AG04450 (cell line): ENCODE measurements at regions not wholly inside any gene's neighbourhood (a gene's known extent, or its start where the extent isn't known, plus 50 kb on each side); places are given as distances from the start of the nearest gene placed in this dataset.

ENCODE experiments used
- CTCF ChIA-PET: fragments of 300-600, 350-600 bp; formaldehyde crosslinking; extraction: SDS; loops from one replicate; lab custom pipeline; 2022; ENCODE audit warnings: antibody characterized with exemption, inconsistent platforms; lab: Charles Lee
- POLR2A ChIA-PET: fragments of 350-600 bp; formaldehyde crosslinking; extraction: SDS; loops from one replicate; lab custom pipeline; 2021; ENCODE audit warnings: antibody characterized with exemption, inconsistent platforms; lab: Yijun Ruan, JAX
- DNase-seq: peaks from one replicate; pipeline ENCODE4 v3.0.0-alpha.2; 2011; ENCODE audit warnings: low read depth, low spot score
- H3K27ac ChIP-seq: one replicate; pipeline ENCODE4 v1.5.1; 2012; ENCODE audit warnings: low read depth, low read length, control low read depth
- H3K27me3 ChIP-seq: one replicate; pipeline ENCODE4 v1.6.0; 2012; ENCODE audit warnings: low read length; ENCODE audit not compliant: control insufficient read depth, insufficient read depth
- H3K4me3 ChIP-seq: 2 replicates; pipeline ENCODE4 v1.5.1; 2011; ENCODE audit warnings: mild to moderate bottlenecking, low read depth, low read length, control low read depth
- H3K9me3 ChIP-seq: 2 replicates; pipeline ENCODE4 v1.5.1; 2012; ENCODE audit warnings: low read length; ENCODE audit not compliant: control insufficient read depth, insufficient read depth
- CTCF ChIP-seq: IDR thresholded peaks from 2 replicates; pipeline ENCODE4 v1.5.1; 2011; ENCODE audit warnings: low read depth, low read length, control low read depth, inconsistent platforms

GRCh38 chr1:199449681-199450080, 577.8 kb upstream of the NR5A2 start:
- no peak for TF ChIP-seq CTCF
- POLR2A ChIA-PET, result no interaction called here
- H3K4me3 ChIP-seq, result no peak overlapping the region
- no peaks in the 10 kb centered on the region for H3K27me3 ChIP-seq
- CTCF ChIA-PET, result no interaction called here
- no peaks in the 10 kb centered on the region for H3K9me3 ChIP-seq
- no peak overlapping the region for H3K27ac ChIP-seq
- no peak for DNase-seq

- Histone ChIP-seq H3K9me3 (no peaks in the 10 kb centered on the region), H3K27ac (no peak overlapping the region), H3K4me3 (no peak overlapping the region), H3K27me3 (no peaks in the 10 kb centered on the region)
- ChIA-PET POLR2A (no interaction called here), CTCF (no interaction called here)
- TF ChIP-seq CTCF, result no peak
- no peak for DNase-seq
Measured at GRCh38 chr1:199452627-199453026, 574.9 kb upstream of the NR5A2 start.

- ChIA-PET POLR2A (no interaction called here), CTCF (no interaction called here)
- no peak for DNase-seq
- TF ChIP-seq CTCF, result no peak
- Histone ChIP-seq H3K27me3 (no peaks in the 10 kb centered on the region), H3K27ac (no peak overlapping the region), H3K9me3 (no peaks in the 10 kb centered on the region), H3K4me3 (no peak overlapping the region)
Measured at GRCh38 chr1:199453723-199454122, 573.8 kb upstream of the NR5A2 start.

GRCh38 chr1:199460933-199461332, 566.6 kb upstream of the NR5A2 start:
- Histone ChIP-seq H3K9me3 (no peaks in the 10 kb centered on the region), H3K4me3 (no peak overlapping the region), H3K27me3 (no peaks in the 10 kb centered on the region), H3K27ac (no peak overlapping the region)
- POLR2A ChIA-PET, result no interaction called here
- CTCF ChIA-PET, result interaction anchor here (0.6 to 1.5 kb wide), 3 partner anchors 10 to 570 kb away, joined by 3 to 6 read pairs (median 4); no protein-coding TSS in a partner anchor
- DNase-seq, result no peak
- peak; percentile 23 for TF ChIP-seq CTCF

- POLR2A ChIA-PET, result no interaction called here
- peak; percentile 72 for TF ChIP-seq CTCF
- CTCF ChIA-PET, result interaction anchor here (0.5 to 2.5 kb wide), 37 partner anchors 8 to 1478 kb away, joined by 3 to 18 read pairs (median 4); no protein-coding TSS in a partner anchor
Measured at GRCh38 chr1:199463521-199464127, 563.9 kb upstream of the NR5A2 start.

More at GRCh38 chr1:199463521-199464127, 563.9 kb upstream of the NR5A2 start:
- DNase-seq, result peak; percentile 54
- H3K4me3 ChIP-seq, result no peak overlapping the region
- no peak overlapping the region for H3K27ac ChIP-seq
- no peaks in the 10 kb centered on the region for H3K9me3 ChIP-seq
- H3K27me3 ChIP-seq, result no peaks in the 10 kb centered on the region
